Suprapubic skin (tissue), 4 donors: ENCODE measurements at regions not wholly inside any gene's neighbourhood (a gene's known extent, or its start where the extent isn't known, plus 50 kb on each side); places are given as distances from the start of the nearest gene placed in this dataset.

Source experiments
- CTCF ChIP-seq, 2 donors: fragments of 200-600 bp in 1 of 2; fragments of 450-650 bp in 1 of 2; sonication (generic) in 1 of 2; IDR thresholded peaks; one replicate each; pipeline ENCODE4 v1.5.1; 2016 to 2019; ENCODE audit warnings: antibody characterized with exemption in 2 of 2, mild to moderate bottlenecking in 1 of 2, moderate library complexity in 1 of 2
- POLR2A ChIP-seq, 2 donors: fragments of 450-650 bp; IDR thresholded peaks; one replicate each; pipeline ENCODE4 v1.6.1; 2017; ENCODE audit warnings: antibody characterized with exemption in 2 of 2, mild to moderate bottlenecking in 2 of 2, moderate library complexity in 2 of 2
- POLR2AphosphoS5 ChIP-seq, 3 donors: sonication (generic); formaldehyde crosslinking; IDR thresholded peaks; one replicate each; pipeline ENCODE4 v1.6.1; 2017; ENCODE audit warnings: antibody characterized with exemption in 3 of 3

GRCh38 chr12:22935501-22935900 lies 310.5 kb downstream of the ETNK1 start:
- TF ChIP-seq CTCF (IDR thresholded peaks at IDR 0.05) (no peak), POLR2A (IDR thresholded peaks at IDR 0.05) (no peak), POLR2AphosphoS5 (IDR thresholded peaks at IDR 0.05) (no peak)
